Testis (tissue), 2 donors: ENCODE measurements at regions not wholly inside any gene's neighbourhood (a gene's known extent, or its start where the extent isn't known, plus 50 kb on each side); places are given as distances from the start of the nearest gene placed in this dataset.

Experiments used
- DNase-seq: peaks from one replicate; pipeline ENCODE4 v3.0.0-alpha.2; 2019
- H3K27ac ChIP-seq, 2 donors: fragments of 200-600 bp; sonication (generic); one replicate each; pipeline ENCODE4 v1.5.1; 2019
- H3K27me3 ChIP-seq: fragments of 200-600 bp; sonication (generic); one replicate; pipeline ENCODE4 v1.5.1; 2019
- H3K36me3 ChIP-seq: fragments of 200-600 bp; sonication (generic); one replicate; pipeline ENCODE4 v1.5.1; 2017; ENCODE audit warnings: low read depth; ENCODE audit errors: missing control alignments
- H3K4me1 ChIP-seq: fragments of 200-600 bp; sonication (generic); one replicate; pipeline ENCODE4 v1.5.1; 2019
- H3K4me3 ChIP-seq, 2 donors: fragments of 200-600 bp; sonication (generic); one replicate each; pipeline ENCODE4 v1.5.1; 2017 to 2019
- H3K9me3 ChIP-seq: fragments of 200-600 bp; sonication (generic); one replicate; pipeline ENCODE4 v1.5.1; 2017
- POLR2A ChIP-seq: fragments of 450-650 bp; IDR thresholded peaks from one replicate; pipeline ENCODE4 v1.6.1; 2017; ENCODE audit warnings: antibody characterized with exemption, mild to moderate bottlenecking, moderate library complexity
- WGBS, 2 donors: methylation state at CpG; one replicate each; pipeline ENCODE4 v1.1.5; 2018; 5-methylcytosine and 5-hydroxymethylcytosine counted together
- intact Hi-C: fragments of 100-400 bp; cut with DNase I; formaldehyde crosslinking; loops from one replicate; pipeline ENCODE4 v1.15.1; 2023; ENCODE audit warnings: low total_unique reads
- TF ChIP-seq, protein P1 (sequence below), 3 experiments: fragments of 450-650 bp in 2 of 3; fragments of 200-600 bp in 1 of 3; sonication (generic) in 1 of 3; IDR thresholded peaks; one replicate each; pipeline ENCODE4 v1.5.1; 2016 to 2019; ENCODE audit warnings: antibody characterized with exemption in 3 of 3, mild to moderate bottlenecking in 2 of 3, moderate library complexity in 1 of 3

DNA sequence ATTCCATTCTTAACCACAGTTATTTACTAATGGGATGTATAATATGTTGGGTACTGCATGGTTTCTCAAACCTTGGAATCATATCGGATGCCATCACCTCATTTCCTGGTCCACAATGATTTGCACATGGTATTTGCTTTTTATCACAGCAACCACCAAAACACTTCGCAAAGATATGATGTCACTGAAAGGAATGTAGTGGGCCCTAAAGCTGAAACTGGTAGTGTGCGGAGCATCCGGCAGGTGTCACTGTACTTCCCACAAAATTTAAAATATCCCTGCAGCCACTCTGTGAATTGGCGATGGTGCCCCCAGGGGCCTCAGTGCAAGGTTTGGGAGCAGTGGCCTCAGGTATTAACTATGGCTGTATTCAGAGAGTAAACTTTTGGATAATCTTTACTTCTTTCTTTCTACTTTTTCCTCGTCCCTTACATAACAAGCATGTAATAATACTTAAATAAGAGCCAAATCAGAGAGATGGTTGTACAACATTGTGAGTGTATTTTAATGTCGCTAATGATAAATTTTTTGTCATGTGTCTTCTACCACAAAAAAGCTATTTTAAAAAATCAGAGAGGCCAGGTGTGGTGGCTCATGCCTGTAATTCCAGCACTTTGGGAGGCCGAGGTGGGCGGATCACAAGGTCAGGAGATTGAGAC is 66.2 kb downstream of the FAM241B start:
- Histone ChIP-seq H3K4me3 (no peak overlapping the region), H3K27ac (no peak overlapping the region), H3K4me1 (no peaks in the 10 kb centered on the region), H3K27me3 (no peaks in the 10 kb centered on the region), H3K9me3 (no peaks in the 10 kb centered on the region), H3K36me3 (no peaks in the 10 kb centered on the region)
- intact Hi-C loops, result no loop called here
- DNase-seq, result no peak
- WGBS, 2 donors, result 77 to 89% methylated on average over 9 of the region's 9 CpGs
- TF ChIP-seq, protein P1, sequence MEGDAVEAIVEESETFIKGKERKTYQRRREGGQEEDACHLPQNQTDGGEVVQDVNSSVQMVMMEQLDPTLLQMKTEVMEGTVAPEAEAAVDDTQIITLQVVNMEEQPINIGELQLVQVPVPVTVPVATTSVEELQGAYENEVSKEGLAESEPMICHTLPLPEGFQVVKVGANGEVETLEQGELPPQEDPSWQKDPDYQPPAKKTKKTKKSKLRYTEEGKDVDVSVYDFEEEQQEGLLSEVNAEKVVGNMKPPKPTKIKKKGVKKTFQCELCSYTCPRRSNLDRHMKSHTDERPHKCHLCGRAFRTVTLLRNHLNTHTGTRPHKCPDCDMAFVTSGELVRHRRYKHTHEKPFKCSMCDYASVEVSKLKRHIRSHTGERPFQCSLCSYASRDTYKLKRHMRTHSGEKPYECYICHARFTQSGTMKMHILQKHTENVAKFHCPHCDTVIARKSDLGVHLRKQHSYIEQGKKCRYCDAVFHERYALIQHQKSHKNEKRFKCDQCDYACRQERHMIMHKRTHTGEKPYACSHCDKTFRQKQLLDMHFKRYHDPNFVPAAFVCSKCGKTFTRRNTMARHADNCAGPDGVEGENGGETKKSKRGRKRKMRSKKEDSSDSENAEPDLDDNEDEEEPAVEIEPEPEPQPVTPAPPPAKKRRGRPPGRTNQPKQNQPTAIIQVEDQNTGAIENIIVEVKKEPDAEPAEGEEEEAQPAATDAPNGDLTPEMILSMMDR (IDR thresholded peaks at IDR 0.05), result peak in 1 of 3 experiments; percentile 9
- TF ChIP-seq POLR2A, result no peak

DNA sequence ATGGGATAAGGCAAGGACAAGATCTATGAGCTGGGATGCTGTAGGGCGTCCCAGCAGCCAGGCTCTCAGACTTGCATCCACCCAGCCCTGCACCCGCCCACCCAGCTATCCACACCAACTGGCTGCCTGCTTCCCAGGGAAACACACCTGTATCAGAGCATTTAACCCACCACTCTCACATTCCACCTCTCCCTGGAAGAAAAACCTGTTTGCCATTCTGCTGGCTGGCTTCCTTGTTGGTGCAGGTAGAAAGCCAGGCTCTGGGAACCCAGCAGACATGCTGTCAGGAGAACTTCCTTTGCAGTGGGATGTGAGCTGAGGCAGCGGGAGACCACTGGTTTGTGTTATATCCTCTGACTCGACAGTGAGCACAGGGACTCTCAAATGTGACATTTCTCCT is 67.0 kb downstream of the FAM241B start:
- intact Hi-C loops, result no loop called here
- H3K27me3 ChIP-seq, result no peaks in the 10 kb centered on the region
- no peak for TF ChIP-seq POLR2A
- TF ChIP-seq, protein P1 (IDR thresholded peaks at IDR 0.05), result no peak
- WGBS, 2 donors, result 81 to 84% methylated on average over 4 of the region's 4 CpGs
- H3K4me3 ChIP-seq, result no peak overlapping the region
- no peaks in the 10 kb centered on the region for H3K9me3 ChIP-seq
- H3K4me1 ChIP-seq, result no peaks in the 10 kb centered on the region
- no peak overlapping the region for H3K27ac ChIP-seq
- H3K36me3 ChIP-seq, result no peaks in the 10 kb centered on the region
- DNase-seq, result no peak

DNA sequence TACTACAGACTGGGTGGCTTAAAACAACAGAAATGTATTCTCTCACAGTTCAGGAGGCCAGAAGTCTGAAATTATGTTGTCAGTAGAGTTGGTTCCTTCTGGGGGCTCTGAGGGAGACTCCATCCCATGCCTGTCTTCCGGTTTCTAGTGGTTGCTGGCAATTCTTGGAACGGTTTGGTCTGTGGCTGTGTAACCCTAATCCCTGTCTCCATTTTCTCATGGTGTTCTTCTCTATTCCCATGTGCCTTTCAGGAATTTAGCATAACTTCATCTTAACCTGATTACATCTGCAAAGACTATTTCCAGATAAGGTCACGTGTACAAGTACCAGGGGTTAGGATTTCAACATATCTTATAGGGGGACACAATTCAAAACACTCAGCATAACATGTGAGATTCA is 73.2 kb downstream of the FAM241B start:
- Histone ChIP-seq H3K4me3 (no peak overlapping the region), H3K27ac (no peak overlapping the region), H3K36me3 (no peaks in the 10 kb centered on the region), H3K4me1 (no peaks in the 10 kb centered on the region), H3K9me3 (no peaks in the 10 kb centered on the region), H3K27me3 (no peaks in the 10 kb centered on the region)
- 68 to 77% methylated on average over 3 of the region's 3 CpGs for WGBS, 2 donors
- intact Hi-C loops, result no loop called here
- TF ChIP-seq, protein P1 (IDR thresholded peaks at IDR 0.05), result no peak
- TF ChIP-seq POLR2A, result no peak
- no peak for DNase-seq

DNA sequence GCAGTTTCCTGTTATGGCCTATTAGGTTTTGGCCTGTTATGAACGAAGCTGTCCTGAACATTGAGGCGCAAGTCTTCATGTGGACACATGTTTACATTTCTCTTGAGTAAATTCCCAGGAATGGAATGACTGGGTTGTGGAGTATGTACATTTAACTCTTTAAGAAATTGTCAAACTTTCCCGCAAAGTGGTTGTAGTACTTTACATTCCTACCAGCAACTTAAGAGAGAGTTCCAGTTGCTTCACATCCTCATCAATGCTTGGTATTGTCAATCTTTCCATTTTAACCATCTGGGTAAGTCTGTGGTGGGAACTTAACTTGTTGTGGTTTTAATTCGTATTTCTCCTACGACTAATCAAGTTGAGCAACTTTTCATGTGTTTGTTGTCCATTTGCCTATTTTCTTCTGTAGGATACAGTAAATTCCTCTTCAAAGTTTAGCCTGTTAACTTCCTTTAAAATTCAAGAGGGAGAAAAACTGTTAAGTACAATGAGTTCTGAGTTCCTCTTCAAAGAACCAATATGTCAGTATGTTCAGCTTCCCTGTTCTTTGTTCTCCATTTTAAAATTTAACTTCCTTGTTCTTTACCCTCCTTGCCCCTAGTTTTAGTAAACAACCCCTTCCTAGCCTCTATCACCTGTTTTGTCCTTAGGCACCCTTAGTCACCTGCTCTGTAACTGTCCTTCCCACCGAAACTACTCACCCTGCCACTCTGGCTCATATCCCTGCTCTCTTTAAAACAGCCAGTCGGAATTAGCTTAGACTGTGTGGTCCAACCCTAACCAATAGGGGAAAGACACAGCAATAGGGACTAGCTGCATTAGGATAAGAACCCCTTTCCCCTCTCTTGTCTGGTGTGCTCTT is 74.0 kb downstream of the FAM241B start:
- WGBS, 2 donors, result 77 to 78% methylated on average over 7 of the region's 7 CpGs
- H3K4me3 ChIP-seq, result no peak overlapping the region
- no peaks in the 10 kb centered on the region for H3K4me1 ChIP-seq
- no peak overlapping the region for H3K27ac ChIP-seq
- intact Hi-C loops, result no loop called here
- H3K36me3 ChIP-seq, result no peaks in the 10 kb centered on the region
- H3K27me3 ChIP-seq, result no peaks in the 10 kb centered on the region
- H3K9me3 ChIP-seq, result no peaks in the 10 kb centered on the region
- no peak for DNase-seq
- TF ChIP-seq, protein P1 (IDR thresholded peaks at IDR 0.05), result no peak
